HG02678 (cell line): ENCODE measurements at regions not wholly inside any gene's neighbourhood (a gene's known extent, or its start where the extent isn't known, plus 50 kb on each side); places are given as distances from the start of the nearest gene placed in this dataset.

Experiments used
- ATAC-seq: cut with Tn5 transposase; IDR thresholded peaks from one replicate; pipeline ENCODE4 v1.9.1; 2021; ENCODE audit warnings: mild to moderate bottlenecking, moderate library complexity; ENCODE audit not compliant: unreplicated experiment

DNA sequence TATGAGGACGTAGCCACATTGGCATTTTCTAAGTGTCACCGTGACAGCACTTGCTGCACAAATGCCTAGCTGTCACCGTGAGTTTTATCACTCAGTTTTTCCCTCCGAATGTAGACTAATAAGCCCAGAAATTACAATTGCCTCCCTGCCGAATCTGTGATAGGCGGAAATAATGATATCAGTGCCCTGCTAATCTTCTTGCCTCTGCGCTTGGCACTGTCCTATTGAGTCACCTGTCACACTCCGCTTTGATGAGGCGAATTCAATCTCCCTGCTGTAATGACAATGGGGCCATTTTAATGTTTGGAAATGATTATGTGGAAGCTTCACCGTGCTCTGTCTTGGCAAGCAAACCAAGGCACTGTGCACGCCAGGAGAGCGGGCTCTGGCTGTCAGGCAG lies 112.8 kb downstream of the LINC00237 start:
- no peak for ATAC-seq

DNA sequence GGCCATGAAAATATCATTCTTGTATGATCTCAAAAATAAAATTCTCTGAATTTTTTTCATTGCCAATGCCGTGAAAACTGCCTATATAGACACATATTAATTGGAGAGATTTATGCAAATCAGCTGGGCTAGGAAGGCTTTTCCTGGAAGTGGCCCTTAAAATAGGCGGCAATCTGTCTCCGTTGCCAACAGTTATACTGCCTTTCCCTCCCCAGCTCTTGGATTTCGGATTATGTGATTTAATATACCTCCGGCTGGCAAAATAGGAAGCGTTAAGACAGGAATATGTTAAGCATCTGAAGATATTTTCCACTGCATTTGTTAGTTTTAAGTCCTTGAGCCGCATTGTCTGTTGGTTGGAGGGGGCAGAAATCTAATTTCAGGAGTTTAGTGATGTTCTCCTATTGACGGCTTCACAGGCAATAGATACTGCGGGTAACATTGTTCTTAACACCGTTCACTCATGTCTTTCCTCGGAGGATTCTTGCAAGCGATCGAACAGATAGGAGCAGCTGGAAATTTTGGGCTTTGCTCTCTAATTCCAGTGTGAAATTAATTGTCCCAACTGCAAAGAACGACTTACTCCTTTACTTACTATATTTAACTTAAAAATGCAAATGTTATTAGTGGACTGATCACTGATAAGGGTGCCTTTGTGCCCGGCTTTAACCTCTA lies 113.3 kb downstream of the LINC00237 start:
- ATAC-seq = no peak

DNA sequence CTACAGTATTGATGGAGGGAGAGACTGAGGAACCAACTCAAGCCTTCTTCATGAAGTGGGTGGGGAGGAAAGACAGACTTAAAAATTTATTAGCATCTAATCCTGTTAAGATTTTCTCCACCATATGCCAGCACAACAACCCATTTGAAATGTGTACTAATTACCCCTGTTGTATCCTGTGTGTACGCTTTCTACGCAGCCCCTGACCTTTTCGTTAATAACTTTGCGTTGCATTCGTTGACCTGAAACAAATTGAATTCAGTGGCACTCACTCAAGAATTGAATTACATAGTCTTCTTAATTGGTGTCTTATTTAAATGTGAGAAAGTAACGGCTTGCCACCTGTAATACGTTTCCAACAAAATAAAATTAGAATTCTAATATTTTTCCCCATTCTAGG lies 113.9 kb downstream of the LINC00237 start:
- ATAC-seq = no peak

DNA sequence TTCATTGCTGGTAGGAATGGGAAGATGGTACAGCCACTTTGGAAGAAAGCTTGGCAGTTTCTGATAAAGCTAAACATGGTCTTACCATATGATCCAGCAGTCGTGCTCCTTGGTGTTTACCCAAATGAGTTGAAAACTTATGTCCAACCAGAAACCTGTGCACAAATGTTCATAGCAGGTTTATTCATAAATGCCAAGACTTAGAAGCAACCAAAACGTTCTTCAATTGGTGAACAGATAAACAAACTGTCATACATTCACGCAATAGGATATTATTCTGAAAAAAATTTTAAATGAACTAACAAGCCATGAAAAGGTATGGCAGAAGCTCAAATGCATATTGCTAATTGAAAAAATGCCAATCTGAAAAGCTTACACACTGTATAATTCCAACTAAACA lies 117.1 kb downstream of the LINC00237 start:
- ATAC-seq = no peak

DNA sequence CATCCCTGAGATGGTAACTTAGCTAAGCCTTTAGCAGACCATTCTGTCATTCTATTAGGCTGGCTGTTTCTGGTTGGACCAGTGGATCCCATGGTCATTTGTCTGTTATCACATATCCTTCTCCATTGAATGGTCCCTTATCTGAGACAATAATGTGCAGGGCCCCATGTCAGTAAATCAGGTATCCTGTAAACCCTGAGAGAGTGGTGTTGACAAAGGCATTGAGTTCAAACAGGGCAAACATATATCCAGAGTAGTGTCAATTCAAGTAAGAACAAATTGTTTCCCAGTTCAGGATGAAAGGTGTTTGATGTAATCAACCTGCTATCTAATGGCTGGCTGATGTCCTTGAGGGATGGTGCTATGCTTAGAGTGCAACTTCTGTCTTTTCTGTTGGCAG lies 126.2 kb downstream of the LINC00237 start:
- no peak for ATAC-seq

DNA sequence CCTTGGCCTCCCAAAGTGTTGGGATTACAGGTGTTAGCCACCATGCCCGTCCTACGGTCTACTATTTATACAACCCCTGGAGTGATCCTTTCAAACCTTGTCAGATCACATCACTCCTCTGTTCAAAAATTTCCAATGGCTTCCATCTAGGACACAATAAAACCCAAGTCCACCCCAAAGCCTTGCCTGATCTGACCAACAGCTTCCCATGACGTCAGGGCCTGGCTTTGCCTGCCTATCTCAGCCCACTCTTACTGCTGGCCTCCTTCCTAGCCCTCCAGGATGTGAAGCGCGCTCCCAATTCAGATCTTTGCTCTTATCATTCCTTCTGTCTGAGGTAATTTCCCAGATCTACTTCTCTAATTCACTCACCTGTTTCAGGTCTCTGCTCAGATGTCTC lies 128.4 kb downstream of the LINC00237 start:
- ATAC-seq = no peak

DNA sequence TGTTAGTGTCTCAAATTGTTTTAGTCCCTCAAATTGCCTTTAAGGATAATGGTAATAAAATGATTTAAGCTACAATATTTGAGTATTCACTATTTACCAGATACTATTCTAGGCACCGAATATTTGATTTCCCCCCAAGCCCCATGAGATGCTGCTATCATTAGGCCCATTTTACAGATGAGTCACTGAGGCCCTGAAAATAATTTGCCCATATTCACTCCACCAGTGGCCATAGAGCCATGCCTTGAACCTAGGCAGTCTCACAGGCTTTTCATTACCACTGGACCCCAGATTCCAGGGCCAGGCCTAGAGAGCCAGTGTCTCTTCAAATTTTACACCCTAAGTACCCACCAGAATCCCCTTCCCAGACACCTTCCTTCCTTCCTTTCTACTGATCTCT lies 133.7 kb downstream of the LINC00237 start:
- no peak for ATAC-seq

DNA sequence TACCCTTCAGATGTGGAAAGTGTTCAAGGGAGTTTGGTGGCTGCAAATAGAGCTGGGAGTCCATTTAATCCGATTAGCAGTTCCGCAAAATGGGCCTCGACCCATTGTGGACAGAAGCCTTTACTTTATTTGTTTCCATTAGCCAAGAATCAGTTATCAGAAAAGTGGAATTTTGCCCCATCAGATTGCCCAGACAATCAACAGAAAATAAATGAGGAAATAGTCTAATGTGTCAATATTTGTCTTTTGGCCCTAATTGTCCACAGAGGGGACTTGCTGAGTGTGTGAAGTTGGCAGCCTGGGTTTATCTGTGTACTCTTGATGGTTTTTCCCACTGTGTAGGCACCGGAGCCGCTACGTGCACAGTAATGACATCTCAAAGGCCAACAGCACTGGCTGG lies 134.3 kb downstream of the LINC00237 start:
- ATAC-seq = no peak

DNA sequence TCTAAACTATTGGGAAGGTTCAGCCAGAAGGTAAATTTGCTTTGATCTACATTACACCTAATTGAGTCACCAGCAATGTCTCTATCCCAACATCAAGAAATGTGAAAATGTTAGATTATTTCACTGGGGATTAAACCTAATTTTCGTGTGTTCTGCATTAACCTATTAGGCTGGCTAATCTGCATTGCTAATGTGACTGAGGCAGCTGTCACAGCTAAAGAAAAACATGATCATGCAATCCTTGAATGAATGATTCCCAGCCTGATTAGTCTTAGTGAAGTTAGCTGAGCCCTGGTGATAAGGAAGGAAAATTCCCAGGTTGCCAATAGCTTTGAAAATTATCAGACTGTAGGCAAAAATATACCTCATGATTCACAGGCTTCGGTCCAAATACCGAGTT lies 135.3 kb downstream of the LINC00237 start:
- ATAC-seq = no peak

DNA sequence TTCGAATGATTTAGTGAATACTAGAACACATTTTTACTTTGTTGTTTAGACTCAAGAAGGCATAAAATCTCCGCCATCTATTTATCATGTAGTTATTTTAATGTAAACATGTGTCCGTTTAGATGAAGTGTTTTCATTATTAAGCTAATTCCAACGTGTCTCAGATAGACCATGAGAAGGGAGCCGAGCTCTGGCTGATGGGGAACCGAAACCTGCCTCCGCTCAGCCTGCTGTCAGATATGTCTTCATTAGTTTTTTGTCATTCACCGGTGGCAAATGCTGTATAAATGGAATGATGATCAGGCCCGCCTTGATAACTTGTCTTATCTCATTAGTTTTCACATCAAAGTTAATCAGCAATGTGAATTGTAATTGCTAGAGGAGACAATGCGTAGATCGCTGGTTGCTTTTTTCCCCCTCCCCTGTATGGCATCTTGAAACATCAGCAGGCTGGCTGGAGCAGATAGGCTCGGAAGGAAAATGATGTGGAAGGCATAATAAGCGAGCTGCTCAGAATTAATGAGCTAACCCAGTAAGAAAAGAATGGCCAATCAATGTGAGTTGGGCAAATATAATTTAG lies 136.4 kb downstream of the LINC00237 start:
- no peak for ATAC-seq

DNA sequence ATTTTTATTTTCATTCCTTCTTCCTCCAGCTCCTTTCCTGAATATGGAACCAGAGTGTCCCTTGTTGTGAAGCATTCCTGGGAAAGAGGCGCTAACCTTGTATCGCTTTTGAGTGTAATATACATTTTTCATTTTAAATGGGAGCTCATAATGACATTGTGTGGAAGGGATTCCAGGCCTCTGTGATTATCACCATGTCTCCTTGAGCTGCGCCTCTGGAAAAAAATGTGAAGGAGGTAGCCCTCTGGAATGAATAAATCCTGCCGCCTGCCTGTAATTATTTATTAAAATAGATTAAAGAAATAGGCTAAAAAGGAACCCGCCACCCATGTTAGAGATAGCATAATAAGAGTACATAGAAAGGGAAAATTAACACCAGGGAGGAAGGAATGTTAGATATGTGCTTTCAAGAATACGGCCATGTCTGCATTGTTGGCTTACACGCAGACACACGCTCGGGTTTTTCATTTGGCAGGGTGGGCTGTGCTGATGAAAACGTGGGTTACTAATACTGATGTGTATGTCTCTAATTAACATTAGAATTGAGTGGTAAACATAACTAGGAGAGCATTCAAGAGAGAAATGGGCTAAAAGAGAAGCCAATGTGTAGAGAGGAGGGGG lies 138.5 kb downstream of the LINC00237 start:
- no peak for ATAC-seq

DNA sequence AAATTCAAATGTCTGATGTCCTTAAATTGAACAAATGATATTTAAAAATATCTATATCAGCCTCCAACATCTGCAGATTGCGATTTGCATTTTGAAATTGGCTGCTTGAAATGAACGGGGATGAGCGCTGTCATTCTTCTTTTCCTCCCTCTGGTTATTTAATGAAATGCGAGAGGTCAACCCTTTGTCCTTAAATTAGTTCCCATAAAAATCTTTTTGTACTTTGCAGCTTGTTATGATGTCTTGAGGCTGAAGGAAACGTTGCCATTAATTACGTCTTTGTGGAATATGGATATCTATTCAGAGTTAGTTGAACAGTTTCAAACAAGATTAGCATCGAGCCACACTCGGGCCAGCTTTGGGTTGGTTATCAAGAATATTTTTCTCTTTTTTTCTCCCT lies 140.0 kb downstream of the LINC00237 start:
- ATAC-seq = no peak

DNA sequence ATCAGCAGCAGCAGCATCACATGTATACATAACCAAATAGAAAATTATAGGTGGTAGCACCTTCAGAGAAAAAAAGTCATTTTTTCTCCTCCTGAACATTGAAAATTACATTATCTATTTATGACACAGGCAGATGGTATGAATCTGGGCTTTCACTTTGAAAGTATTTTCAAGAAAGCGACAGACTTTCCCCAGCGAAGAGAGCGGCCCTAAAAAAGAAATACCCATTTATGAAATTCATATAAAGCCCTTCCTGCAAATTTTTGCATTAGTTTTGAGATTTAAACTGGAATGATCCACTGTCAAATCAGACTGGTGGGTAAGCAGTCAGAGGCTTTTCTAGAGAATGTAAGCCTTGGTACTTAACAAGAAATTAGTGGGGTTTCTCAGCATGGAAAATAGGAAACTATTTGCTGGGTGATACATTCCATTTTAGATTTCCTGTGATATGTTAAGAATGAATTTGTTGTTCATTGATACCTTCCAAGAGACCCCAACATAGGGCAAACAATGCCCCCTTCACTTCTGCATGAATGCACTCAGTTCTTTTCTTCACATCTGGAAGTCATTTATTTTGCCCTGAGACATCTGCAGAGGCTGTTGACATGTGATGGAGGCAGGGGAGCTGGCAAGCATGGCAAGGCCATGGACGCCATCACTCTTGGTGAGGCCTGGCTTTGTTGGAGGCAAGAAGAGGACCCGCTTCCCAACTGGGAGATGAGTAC lies 147.0 kb downstream of the LINC00237 start:
- no peak for ATAC-seq

DNA sequence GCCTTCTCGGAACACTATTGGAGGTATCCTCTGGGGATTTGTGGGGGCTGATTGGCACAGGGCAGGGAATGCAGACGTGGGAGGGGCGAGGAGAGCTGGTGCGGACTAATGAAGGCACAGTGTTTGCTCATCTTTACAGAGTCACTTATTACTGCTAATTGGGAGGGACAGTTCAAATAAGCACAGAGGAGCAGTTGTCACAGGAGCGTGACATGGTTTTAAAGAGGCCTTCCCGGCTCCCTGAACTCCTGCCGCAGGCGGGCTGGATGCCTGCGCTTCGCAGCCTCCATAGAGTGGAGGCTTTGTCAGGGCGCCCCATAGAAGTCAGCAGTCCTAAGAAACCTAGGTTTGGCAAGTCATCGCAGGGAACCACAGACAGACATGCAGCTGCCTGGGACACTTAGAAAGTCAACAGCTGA lies 149.6 kb downstream of the LINC00237 start:
- ATAC-seq = no peak

DNA sequence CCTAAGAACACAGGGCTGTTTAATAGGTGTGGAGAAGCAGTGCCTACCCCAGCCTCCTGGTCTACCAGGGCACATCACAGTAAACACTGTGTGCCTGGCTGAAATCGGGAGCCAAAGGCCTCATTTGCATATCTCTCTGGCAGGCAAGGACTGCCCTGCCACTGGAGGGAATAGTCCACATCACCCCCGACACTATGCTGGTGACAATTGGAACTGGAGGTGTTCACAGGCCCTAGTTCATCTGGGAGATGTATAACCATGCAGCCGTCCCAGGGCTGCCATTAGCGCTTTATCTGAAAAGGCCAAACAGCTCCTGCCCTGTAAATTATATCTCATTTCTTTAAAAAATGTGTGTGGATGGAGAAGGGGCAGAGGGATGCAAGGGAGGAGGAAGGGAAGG lies 150.3 kb downstream of the LINC00237 start:
- ATAC-seq = no peak

DNA sequence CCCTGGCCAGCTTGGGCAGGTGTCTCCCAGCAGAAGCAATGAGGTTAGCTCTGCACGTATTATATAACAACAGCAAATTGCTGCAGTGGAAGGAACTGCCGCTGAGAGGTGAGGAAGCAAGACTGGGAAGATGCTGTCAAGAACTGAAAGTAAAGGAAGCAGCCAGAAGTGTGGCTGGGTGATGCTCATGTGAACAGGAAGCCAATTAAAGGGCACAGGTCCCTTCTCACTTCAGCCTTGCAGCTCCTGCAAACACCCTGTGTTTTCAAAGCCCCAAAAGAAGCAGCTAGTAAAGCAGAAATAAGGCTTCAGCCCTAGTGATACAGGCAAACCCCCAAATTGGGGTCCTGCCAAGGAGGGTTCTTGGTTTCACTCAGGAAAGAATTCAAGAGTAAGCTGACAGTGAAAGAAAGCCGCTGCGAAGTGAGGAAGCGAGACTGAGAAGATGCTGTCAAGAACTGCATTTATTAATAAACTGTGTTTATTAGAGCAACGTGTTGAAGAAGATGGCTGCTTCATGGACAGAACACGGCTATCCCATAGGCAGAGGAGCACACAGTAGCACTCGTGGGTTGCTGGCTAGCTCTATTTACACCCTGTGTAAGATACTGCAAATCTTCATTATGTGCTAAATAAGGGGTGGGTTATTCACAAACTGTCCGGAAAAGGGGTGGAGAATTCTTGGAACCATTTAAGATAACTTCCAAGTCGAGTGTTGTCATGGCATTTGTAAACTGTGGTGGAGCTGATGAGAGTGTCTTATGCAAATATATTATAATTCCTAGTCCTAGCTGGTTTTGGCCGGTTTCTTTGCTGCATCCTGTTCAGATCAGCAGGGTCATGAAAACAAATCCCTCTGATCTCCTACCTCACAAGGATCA lies 152.2 kb downstream of the LINC00237 start:
- ATAC-seq = no peak

DNA sequence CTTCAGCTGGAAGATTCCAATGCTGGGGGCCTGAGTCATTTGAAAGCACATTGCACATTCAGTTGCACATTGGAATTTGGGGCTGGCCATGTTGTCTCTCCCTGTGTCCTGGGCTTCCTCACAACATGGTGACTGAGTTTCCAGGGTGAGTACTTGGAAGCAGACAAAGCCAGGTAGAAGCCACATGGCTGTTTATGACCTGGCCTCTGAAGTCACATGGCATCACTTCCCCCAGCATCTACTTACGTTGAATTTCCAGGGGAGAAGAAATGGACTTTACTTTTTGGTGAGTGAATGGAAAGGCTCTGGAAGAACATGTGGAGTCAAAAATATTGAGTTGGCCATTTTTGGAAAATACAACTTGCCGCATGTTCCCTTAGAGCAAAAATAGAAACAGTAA lies 155.5 kb downstream of the LINC00237 start:
- no peak for ATAC-seq

DNA sequence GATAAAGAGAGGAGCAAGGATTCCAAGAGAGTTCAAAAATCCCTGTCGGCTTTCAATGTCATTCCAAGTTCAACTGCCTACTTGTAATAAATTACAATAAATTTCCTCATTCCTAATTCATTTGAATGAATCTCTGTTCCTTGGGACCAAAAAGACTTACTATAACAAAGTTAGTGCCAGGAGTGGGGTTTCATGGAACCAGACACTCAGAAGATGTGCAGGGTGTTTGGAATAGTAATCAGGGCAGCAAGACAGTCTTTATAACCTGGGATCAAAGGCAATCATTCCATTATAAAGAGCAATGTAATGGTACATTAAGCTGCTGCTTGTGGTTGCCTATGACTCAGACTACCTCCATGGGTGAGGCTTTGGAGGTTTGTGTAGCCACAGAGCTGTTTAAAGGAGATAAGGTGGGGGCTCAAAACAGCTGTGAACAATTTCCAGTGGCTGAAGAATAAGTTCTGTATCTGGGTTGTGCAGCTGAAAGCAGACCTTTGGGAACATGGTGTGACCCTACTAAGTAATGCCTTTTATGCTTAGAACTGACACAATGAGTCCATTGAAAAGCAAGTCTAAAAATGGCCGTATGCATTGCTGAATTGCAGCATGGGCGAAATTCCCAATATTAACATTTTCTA lies 159.9 kb downstream of the LINC00237 start:
- ATAC-seq = no peak

DNA sequence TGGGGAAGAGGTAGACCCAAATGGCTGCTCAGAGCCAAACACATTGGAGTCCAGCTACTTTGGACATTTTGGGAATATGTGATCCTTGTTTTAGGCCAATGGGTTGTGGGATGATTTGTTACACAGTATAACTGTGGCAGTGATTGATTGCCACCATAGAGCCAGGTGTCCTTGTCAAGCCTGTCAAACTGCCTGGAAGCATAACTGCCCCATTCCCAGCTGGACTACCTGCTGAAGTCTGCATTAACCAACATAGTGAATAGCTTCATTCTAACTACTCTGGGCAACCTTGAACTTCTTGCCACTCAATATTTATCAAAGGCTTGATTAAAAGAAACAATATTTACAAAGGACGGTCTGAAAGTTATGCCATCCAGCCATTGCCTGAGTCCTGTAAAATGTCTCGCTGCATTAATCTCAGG lies 164.7 kb downstream of the LINC00237 start:
- ATAC-seq = no peak

DNA sequence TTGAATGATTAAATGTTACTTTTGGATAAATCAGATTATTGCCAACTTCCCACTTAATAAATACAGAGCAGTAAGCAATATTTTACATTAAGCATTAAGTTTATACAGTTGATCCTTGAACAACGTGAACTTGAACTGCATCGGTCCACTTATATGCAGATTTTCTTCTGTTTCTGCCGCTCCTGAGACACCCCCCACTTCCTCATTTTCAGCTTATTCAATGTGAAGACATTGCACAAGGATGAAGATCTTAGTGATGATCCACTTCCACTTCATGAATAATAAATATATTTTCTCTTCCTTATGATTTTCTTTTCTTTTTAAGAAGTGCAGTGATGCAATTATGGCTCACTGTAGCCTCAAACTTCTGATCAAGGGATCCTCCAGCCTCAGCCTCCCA lies 167.2 kb downstream of the LINC00237 start:
- no peak for ATAC-seq
